GM21381 (cell line): ENCODE measurements at regions not wholly inside any gene's neighbourhood (a gene's known extent, or its start where the extent isn't known, plus 50 kb on each side); places are given as distances from the start of the nearest gene placed in this dataset.

Experiments
- ATAC-seq: cut with Tn5 transposase; IDR thresholded peaks from one replicate; pipeline ENCODE4 v1.9.1; 2021; ENCODE audit warnings: mild to moderate bottlenecking, moderate library complexity; ENCODE audit not compliant: unreplicated experiment

DNA sequence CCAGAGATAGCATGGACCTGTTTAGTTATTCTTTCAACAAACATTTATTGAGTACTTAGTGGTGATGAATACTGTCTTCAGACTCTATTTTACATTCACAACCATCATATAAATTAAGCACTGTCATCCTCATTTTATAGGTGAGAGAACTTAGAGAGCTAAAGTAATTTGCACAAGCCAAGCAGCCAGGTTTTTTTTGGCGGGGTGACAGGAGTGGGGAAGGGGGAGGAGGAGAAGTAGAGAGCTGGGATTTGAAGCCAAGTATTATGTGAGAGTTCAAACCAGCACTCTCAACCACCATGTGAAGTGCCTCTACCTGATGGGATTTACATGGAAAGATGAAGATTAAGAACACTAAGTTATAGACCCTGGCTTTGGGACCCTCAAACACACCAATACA lies 547.4 kb upstream of the IL12A start:
- ATAC-seq, result no peak

DNA sequence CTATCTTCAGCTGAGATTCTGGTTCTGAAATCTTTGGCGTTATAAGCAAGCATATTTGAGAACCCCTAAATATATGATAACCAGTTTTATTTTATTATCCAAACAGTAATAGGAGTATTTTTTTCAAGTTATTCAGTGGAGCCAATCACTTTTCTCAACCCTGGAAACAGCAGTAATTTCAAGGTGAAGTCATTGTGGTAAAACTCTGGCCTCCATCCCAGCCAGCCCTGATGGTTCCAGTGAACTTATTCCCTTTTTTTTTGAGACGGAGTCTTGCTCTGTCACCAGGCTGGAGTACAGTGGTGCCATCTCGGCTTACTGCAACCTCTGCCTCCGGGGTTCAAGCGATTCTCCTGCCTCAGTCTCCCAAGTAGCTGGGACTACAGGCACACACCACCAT lies 545.4 kb upstream of the IL12A start:
- ATAC-seq, result no peak

DNA sequence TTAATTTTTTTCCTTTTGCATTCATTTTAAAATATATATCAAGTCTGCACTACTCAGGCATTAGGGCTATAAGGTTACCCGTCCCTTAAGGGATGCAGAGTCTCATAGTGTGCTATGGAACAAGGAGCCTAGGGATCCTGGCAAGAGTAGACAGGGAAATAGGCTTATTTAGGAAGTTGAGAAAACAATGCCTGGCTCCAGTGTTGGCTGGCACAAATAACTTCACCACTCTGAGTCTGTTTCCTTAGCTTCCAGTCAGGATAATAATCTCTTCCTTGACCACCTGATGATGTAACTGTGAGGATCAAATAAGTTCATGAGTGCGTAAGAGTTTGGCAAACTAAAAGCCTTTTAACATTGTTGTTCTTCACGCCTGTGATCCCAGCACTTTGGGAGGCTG lies 540.8 kb upstream of the IL12A start:
- no peak for ATAC-seq

DNA sequence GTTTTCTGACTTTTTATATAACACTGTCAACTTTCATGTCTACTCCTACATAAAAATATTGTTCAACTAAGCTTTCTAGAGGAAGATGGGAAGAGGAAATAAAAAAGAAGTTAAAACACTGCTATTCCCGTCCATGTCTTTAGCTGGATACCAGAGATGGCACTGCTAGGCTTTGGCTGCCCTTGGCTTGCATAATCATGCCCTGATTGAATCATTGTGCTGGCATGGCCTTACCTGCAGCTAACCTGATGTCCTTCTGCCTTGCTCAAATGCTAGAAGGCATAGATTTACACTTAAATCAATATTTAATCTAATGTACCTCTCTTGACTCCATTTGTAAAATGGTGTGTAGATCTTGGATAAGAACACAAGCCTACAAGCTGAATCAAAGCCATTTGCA lies 539.7 kb upstream of the IL12A start:
- no peak for ATAC-seq

DNA sequence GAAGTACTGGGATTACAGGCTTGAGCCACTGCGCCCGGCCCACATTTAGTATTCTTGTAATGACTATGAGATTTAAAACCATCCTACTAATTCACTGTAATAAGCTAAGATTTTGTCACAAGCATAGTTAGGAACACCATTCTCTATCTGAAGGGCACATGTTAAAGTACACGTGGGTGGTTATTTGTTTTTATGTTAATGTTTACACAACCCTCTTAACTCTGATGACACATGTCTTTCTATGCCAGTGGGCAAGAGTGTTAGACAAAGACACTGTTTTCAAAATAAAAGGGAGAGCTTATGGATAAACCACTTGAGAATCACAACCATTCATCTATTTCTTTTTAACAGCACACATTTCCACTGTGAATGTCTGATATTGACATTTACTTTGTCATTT lies 537.6 kb upstream of the IL12A start:
- ATAC-seq, result no peak

DNA sequence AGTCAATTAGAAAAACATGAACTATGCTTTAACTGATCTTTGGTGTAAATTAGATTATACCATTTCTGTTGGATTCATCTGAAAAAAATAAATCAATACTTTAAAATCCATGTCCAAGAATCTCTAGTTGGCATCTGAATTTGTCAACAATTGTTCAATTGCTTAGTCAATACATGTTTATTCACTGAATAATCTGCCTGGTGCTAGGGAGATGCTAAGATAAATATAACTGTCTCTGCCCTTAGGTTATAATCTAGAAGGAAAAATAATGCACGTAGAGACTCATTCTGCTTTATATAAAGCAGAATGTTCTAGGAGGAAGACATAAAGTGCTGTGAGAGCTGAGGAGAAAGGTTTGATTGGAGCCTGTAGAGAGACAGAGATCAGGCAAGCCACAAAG lies 537.2 kb upstream of the IL12A start:
- ATAC-seq, result no peak

DNA sequence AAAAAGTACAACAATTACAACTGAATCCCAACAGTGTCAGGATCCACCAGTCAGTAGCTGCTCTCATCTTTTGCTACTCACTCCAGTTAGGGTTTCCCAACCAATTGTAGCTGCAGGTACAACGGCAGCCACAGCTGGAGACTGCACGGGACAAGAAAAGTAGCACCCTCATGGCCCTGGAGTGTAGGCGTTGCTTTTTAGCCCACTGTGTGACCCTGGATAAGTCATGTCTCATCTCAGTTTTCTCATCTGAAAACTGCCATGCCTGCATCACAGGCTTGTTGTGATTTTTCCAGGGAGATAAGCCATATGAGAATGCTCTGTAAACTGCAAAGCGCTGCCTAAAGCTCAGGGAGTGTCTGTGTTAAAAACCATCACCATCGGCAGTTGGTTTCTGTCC lies 535.6 kb upstream of the IL12A start:
- ATAC-seq, result no peak

DNA sequence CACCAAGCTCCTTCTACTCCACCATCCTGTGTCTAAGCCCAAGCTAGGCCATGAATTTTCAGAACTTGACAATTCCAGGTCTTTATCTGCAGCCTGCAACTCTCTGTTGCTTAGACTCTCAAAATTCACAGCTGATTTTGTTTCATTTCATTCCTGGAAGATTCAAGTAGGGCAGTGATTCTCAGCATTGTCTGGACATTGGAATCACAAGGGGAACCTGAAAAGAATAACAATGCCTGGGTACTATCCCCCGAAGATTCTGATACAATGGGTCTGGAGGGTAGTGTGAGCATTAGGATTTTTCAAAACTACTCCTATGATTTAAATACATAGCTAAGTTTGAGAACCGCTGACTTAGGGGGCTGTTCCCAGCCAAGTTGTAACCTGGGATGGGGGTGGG lies 534.7 kb upstream of the IL12A start:
- no peak for ATAC-seq

DNA sequence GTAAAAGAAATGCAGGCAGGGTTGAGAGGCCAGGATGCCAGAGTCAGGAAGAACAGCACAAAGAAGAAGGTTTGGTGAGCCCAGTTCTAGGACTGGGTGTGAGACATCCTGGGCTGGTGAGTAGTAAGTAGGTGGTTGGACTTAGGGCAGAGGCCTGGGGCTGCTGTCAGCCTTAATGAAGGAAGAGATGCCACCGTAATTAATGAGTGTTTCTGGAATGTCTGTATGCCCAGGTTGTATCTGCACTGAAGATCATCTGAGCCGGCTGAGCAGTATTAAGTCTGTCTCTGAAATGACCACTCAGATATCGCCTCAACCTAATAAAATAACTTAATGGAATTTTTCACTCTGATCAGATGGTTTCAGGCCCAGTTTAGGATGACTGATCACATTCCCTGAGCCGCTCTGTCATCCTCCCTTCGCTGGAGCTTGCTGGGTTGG lies 532.9 kb upstream of the IL12A start:
- ATAC-seq, result no peak

DNA sequence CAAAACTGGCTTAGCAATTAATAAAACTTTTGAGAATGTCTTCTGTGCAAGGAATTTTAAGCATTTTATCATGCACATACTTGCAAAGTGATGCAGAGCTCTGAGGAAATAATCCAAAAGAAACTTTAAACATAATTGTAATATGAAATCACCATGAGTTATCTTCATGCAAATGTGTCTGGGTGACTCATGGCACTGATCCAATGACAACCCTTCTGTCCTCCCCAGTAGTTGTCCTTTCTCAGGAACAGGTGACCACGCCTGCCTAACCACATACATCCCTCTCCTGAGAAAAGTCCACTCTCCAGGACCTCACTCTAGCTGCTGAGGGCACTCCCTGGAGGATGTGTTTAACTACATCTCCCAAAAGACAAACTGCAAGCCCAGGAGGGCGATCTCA lies 530.6 kb upstream of the IL12A start:
- no peak for ATAC-seq

DNA sequence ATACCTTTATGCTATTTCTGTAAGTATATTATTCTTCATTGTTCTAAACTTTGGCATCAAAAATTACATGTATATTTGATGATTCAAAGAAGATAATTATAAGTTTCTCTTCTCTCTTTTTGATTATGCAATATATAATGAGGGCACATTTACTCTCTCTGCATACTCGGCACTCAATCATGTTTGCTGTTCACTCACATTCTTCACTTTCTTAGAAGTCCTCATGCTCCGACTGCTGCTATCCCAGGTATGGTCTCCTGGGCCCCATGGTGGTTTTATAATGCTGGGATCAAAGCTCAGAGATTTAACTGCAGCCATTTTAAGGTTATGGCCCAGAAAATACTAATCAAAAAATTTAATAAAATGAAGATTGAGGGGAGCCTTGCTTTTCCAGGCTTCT lies 529.7 kb upstream of the IL12A start:
- no peak for ATAC-seq

DNA sequence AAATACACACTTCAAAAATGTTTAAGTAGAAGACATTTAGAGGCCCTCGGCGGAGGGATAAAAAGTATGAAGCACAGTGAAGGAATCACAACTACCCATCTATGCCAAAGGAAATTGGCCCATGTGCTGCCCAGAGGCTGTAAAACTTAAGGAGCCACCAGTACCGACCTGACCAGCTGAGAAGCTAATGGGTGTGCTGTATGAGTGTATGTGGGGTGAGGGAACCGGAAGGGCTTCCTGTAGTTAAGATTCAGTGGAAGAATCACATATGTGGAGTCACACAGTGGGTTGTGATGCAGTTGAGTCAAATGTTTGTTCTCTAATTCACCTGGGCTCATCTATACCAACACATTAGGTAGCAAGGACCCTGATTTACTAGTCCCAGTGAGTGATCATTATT lies 516.0 kb upstream of the IL12A start:
- ATAC-seq, result no peak

DNA sequence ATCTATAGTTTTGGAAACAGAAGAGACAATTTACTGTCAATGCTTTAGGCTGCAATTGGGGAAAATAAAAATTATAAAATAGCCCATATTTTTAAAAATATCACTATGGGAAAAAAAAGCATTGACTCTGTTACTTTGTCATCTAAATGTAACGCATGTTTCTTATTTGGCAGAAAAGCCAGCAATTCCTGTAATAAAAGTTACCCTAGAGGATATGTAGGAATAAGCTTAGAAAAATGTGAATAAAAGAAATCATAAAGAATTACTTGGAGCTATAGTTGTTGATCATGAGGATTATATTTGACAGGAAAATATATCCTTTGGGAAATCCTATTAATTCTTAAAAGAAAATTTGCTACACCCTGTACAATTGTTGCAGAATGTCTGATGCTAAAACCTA lies 515.4 kb upstream of the IL12A start:
- ATAC-seq, result no peak

DNA sequence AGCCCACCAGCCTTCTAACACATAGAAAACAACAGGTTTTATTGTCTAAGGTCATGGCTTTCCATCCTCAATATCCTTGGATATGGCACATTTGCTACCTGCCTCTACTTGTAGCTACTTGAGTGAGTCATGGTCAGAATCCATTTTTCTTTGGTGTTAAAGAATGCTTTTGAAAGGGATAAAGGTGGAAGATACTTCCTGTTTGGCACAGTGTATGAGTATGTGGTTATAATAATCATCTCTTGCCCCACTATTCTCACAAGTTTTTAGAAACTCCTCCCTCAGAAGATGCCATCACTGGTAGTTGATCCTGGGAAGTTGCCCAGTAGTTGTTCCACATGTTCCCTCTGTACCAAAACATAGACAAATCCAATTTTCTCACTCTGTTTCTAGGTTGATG lies 508.6 kb upstream of the IL12A start:
- no peak for ATAC-seq

DNA sequence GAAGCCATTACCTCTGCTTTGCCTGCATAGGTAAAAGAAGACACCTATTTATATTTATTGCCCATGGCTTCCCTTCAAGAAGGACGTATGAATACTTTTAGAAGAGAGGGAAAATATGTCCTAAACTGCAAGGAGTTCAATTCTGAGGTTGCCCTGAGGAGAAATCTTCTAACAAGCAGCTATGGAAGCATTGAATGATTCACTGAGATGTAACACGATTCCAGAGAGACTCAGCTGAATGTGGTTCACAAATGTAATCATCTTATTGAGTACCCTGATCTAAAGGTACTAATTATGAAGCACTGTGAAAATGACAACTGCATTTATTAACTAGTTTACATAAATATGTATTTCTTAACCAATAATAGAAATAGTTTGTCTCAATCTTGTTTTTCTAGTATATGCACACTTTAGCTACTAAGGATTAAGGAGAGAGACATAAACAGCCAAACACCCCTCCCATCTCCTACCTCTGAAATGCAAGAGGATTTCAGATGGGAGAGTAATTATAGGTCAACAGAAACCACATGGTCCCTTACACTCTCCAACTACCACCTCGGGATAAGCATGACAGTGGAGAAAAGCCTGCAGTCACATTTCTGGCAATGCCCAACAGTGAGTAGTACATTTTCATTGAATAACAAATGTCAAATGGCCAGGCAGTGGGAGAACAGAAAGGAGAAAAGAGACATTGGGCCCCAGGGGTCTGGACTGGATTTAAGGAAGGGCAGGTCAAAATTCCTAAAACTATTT lies 506.2 kb upstream of the IL12A start:
- ATAC-seq, result no peak

DNA sequence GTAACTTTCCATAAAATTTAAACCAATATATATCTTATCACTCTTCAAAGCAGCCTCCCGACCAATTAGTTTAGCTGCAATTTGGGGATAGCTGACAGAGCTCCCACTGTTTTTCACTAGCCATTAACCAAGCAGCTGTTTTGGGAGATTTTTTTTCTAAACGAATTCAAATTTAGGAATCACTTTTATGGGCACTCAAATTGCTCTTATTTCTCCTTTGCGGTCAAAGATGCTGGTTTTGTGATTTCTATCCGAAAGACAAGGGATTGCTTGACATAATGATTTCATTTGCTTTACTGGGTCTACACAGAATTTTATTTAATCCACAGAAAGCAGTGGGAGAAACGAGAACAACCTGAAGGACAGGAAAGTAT lies 505.7 kb upstream of the IL12A start:
- no peak for ATAC-seq

DNA sequence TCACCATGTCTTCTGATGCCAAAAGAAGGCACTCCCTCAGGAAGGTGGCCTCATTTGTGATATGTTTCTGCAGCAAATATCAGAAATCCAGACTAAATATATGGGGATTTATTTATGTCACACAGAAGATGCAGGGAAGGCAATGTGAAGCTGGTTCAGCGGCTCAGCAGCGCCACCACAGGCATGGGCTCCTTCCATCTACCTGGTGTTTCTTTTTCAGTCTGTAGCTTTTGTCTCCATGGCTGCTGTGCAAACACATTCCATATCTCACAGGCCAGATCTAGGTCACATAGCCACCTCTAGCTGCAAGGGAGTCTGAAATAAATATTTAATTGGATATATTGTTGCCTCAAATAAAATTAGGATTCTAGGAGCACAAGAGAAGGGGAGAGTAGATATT lies 502.1 kb upstream of the IL12A start:
- ATAC-seq, result no peak

DNA sequence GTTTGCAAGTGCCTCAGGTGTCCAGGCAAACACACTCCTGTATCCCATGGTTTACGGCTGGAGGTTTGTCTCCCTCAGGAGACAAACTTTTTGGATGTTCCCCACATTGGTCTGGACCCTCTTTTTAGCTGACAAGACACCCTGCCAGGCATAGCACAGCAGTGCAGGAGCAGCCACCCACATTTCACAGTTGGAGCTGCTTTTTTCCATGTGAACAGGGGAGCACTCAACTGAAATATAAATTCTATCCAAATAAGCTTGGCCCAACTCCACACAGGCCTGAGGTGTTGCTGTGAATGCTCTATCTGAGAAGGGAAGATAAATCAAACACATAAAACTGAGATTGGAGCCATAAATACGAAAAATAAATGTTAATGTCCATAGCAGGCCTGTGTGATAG lies 501.3 kb upstream of the IL12A start:
- no peak for ATAC-seq

DNA sequence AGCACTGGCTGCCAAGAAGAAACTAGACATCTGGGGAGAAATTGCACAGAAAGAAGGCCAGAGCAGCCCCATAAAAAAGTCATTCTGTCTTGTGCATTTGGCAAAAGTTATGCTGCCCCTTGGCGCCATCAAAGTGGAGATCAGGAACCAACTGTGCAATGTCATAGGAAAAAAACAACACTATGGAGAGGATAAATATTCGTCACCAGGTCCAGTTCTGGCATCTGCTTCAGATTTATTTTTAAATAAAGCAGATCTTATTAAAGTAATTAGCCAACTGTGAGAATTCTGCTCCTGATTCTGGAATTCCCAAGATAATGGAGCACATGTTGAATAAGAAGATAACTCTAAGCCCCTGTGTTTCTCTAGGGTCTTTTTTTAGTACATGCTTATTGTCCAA lies 500.0 kb upstream of the IL12A start:
- no peak for ATAC-seq

DNA sequence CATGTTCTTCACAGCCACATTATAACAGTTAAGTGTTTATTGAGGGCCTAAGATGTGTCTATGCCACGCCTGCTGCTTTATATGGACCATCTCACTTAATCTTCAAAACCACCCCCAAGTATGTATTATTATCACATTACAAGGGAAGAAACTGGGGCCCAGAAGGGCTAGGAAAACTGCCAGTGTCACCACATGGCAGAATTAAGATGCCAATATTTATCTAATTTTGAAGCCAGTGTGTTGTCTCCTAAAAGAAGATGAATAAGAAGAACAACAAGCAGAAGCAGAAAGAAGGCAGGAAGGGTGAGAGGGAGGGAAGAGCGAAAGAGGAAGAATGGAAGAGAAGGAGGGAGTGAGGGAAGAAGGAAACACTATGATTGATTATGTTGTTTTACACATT lies 491.3 kb upstream of the IL12A start:
- no peak for ATAC-seq

DNA sequence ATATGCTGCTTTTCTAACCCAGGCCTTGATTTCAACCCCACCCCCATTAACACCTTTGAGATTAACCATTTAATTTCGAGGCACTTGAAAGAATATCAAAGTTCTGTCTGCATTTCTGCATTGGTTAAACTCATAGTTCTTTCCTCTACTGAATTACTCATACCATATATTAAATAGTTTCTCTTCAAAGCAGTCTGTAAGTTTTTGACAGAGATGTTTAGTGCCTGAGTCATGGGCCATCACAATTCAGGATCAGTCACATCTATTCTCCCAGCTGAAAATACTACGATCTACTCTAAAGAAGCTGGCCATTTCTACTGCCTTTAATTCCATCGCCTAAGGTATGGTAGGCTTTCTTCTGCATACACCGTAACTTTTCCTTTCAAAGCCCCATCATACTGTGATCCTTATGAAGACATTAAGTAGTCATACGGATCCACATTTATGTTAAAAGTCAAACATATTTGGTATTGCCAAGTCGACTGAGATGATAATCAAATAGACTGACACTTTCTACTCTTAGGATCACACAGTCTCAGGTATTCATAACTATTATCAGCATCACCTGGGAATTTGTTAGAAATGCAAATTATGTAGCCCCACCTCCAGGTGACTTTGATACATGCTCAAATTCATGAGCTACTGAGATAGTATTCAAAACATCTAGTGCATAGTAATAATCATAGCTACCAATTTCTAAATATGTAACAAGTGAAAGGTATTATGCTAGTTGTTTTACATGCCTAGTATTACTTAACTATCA lies 489.4 kb upstream of the IL12A start:
- no peak for ATAC-seq

DNA sequence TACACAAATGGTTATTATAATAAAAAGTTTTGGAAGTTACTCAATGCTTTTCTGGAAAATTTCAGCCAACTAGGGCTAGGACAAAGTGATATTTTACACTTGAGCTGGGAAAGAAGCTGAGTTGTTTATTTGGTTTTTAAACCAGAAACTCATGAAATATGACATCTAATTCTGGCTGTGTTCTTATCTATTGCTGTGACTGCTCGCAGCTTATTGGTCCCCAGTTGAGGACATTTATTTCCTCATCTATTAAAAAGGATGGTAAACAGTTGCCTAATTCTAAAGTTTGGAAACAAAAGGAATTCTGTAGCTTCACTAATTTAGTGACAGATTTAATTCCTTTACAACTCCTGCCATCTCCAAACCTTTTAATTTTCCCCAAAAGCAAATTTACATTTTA lies 487.6 kb upstream of the IL12A start:
- no peak for ATAC-seq

DNA sequence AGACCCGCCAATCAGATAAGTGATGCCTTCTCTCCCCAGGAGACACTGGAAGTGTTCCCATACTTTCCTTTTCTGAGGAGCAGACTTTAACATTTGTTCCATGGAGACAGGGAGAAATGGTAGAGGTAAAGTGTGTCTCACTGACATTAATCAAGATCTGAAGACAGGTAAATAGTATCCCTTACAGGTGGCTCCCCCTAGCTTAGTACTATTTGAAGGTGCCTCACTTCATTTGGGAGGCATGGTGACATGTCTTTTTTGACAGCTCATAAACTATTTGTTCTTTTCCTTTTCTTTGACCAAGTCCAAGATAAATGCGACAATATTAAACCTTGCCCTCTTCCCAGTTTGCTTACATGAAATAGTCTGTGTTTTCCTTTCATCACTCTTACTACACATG lies 485.6 kb upstream of the IL12A start:
- ATAC-seq, result no peak
